Activated naive CD4-positive, alpha-beta T cell treated with anti-CD3 and anti-CD28 coated beads, Interleukin-2, amount 50 U/mL, for 16 hours (primary cell): ENCODE measurements at regions not wholly inside any gene's neighbourhood (a gene's known extent, or its start where the extent isn't known, plus 50 kb on each side); places are given as distances from the start of the nearest gene placed in this dataset.
"Not testable (repeated sequence)": the region's sequence is repeated elsewhere in the genome, so short reads cannot be mapped to it uniquely, and the experiment has no call there.

Experiments
- DNase-seq: peaks from one replicate; pipeline ENCODE4 v3.0.0-alpha.2; 2020

DNA sequence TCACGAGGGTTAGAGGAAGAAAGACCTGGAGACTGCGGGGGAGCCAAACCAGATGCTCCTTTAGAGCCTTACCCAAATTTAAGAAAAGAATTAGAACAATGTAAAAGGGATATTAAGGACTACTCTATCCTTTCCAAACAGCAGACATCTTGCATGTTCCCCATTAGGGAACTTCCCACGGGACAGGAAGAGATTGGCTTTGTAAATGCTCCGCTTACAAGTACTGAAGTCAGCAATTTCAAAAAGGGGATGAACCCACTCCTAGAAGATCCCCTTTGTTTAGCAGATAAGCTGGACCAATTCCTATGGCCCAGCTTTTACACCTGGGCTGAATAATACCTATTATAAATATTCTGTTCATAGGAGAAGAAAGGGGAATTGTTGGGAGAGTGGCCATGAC is 74.2 kb downstream of the APOBEC1 start:
- DNase-seq: no peak

- not testable (repeated sequence) for DNase-seq
These were observed 75.6 kb downstream of the APOBEC1 start for GRCh38 chr12:7590085-7590484.

GRCh38 chr12:7588742-7589329 is 76.9 kb downstream of the APOBEC1 start:
- peak; percentile 24 for DNase-seq

- not testable (repeated sequence) for DNase-seq
These were observed 80.6 kb upstream of the CD163 start for GRCh38 chr12:7584137-7584536.

DNA sequence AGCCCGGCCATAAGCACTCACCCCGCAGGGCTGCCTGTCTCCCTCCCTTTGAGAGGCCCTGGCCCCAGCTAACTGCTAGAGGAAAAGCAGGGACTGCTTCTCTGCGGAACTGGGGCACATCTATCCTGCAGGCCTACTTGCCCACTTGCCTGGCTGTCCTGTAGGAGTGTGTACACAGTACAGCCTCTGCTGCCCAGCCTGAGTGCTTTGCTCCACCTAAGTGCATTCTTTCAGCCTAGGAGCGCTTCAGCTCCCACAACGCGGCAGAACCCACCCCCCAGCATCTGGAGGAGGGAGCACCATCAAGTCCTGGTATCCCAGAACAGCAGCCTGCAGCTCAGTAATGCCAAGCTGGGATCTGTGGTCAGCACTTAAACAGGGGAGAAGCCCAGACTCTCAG is 79.9 kb upstream of the CD163 start:
- DNase-seq: no peak

GRCh38 chr12:7582796-7583195 is 79.2 kb upstream of the CD163 start:
- no peak for DNase-seq

DNA sequence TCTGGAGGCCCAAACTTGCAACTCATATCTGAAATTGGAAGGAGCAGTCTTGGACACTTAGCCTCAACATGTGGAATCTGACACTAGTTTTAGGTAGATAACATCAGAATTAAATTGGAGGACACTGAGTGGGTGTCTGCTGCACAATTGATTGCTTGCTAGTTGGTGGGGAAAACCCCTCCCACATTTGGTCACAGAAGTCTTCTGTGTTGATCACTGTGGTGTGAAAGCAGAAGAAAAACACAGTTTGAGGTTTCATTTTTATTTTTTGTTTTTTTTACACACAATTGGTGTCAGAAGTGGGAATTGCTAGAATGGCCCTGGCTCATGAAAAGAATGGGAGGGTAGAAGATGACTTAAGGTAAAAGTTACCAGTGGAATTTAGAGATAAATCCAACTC is 78.0 kb upstream of the CD163 start:
- no peak for DNase-seq

GRCh38 chr12:7581046-7581445 is 77.5 kb upstream of the CD163 start:
- DNase-seq: no peak

- DNase-seq: no peak
These were observed 67.7 kb upstream of the CD163 start for GRCh38 chr12:7571257-7571656.

DNA sequence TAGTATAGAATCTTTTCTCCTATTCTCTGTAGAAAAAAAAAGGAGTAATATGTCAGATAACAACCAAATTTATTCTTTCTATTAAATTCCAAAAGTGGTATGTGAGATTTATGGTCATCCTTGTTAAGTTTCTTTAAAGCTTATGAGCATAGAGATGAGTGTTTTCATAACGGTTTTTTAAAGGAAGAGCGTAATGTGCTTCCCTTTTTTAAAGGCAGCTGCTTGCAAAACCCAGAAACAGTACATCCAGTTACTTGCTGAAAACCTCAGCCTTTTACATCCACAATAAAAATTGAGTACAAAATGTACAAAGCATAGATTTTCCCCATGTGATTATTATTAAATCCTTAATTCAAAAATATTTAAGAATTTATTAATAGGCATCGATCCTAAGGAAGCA is 53.6 kb upstream of the CD163 start:
- no peak for DNase-seq

DNA sequence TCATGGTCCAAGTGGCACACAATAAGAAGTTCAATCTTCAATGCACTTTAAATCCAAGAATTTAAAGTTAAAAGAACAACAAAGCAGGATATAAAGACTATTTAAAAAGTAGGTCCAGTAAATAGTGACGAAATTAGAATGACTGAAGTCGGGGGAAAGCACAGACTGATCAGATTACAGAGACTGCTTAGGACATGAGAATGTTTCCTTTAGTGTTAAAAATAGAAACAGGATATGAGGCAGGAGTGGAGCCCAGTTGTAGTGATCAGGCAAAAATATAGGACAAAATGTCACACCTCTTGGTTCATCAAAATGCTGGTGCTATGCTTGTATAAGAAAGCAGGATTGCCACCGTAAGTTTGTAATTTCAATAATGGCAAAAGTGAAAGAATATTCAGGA is 52.2 kb upstream of the CD163 start:
- no peak for DNase-seq

DNA sequence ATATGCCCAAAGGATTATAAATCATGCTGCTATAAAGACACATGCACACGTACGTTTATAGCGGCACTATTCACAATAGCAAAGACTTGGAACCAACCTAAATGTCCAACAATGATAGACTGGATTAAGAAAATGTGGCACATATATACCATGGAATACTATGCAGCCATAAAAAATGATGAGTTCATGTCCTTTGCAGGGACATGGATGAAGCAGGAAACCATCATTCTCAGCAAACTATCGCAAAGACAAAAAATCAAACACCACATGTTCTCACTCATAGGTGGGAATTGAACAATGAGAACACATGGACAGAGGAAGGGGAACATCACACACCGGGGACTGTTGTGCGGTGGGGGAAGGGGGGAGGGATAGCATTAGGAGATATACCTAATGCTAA is 51.3 kb upstream of the CD163 start:
- not testable (repeated sequence) for DNase-seq
